Activated CD4-positive, CD25-positive, alpha-beta regulatory T cell treated with anti-CD3 and anti-CD28 coated beads, Interleukin-2, amount 50 U/mL, for 16 hours (primary cell): ENCODE measurements at regions not wholly inside any gene's neighbourhood (a gene's known extent, or its start where the extent isn't known, plus 50 kb on each side); places are given as distances from the start of the nearest gene placed in this dataset.
"Not testable (repeated sequence)": the region's sequence is repeated elsewhere in the genome, so short reads cannot be mapped to it uniquely, and the experiment has no call there.

ENCODE experiments used
- DNase-seq: peaks from one replicate; pipeline ENCODE4 v3.0.0-alpha.2; 2020; ENCODE audit warnings: low read depth, low spot score

GRCh38 chr1:181202986-181203555 is 114.6 kb downstream of the IER5 start:
- no peak for DNase-seq

- DNase-seq = no peak
Observed at GRCh38 chr1:181204530-181204929, 116.0 kb downstream of the IER5 start.

GRCh38 chr1:181205901-181206300 is 117.4 kb downstream of the IER5 start:
- DNase-seq = no peak

- DNase-seq = no peak
Observed at GRCh38 chr1:181206513-181206912, 118.0 kb downstream of the IER5 start.

- no peak for DNase-seq
Observed at GRCh38 chr1:181206979-181207790, 118.7 kb downstream of the IER5 start.

- DNase-seq = no peak
Observed at GRCh38 chr1:181208083-181208482, 119.6 kb downstream of the IER5 start.

- DNase-seq = no peak
Observed at GRCh38 chr1:181208967-181209366, 120.5 kb downstream of the IER5 start.

GRCh38 chr1:181213056-181213455 is 124.6 kb downstream of the IER5 start:
- DNase-seq = no peak

- no peak for DNase-seq
Observed at GRCh38 chr1:181216591-181216994, 128.1 kb downstream of the IER5 start.

GRCh38 chr1:181219938-181220337 is 131.4 kb downstream of the IER5 start:
- no peak for DNase-seq

GRCh38 chr1:181221078-181221477 is 132.6 kb downstream of the IER5 start:
- no peak for DNase-seq

GRCh38 chr1:181222972-181223505 is 134.5 kb downstream of the IER5 start:
- DNase-seq = no peak

GRCh38 chr1:181226728-181227127 is 138.2 kb downstream of the IER5 start:
- not testable (repeated sequence) for DNase-seq

- no peak for DNase-seq
Observed at GRCh38 chr1:181239086-181239485, 150.6 kb downstream of the IER5 start.

- not testable (repeated sequence) for DNase-seq
Observed at GRCh38 chr1:181246320-181246719, 157.8 kb downstream of the IER5 start.

- DNase-seq = not testable (repeated sequence)
Observed at GRCh38 chr1:181248361-181248760, 159.9 kb downstream of the IER5 start.

- no peak for DNase-seq
Observed at GRCh38 chr1:181249186-181249585, 160.7 kb downstream of the IER5 start.

GRCh38 chr1:181250038-181250437 is 161.5 kb downstream of the IER5 start:
- DNase-seq = no peak

GRCh38 chr1:181251001-181251712 is 162.7 kb downstream of the IER5 start:
- no peak for DNase-seq

GRCh38 chr1:181251713-181252075 is 163.2 kb downstream of the IER5 start:
- DNase-seq = no peak

GRCh38 chr1:181253601-181254000 is 165.1 kb downstream of the IER5 start:
- not testable (repeated sequence) for DNase-seq

GRCh38 chr1:181255270-181255929 is 166.9 kb downstream of the IER5 start:
- DNase-seq = no peak
